ENCODE measurements at regions not wholly inside any gene's neighbourhood (a gene's known extent, or its start where the extent isn't known, plus 50 kb on each side); places are given as distances from the start of the nearest gene placed in this dataset.

GRCh38 chr13:97881556-97881955 is 71.9 kb upstream of the IPO5 start:
- Histone ChIP-seq H3K4me3 (no peak overlapping the region), H3K27ac (ENCODE audit: extremely low read depth, low read depth, low read length) (no peak overlapping the region), H3K9me3 (replicated peaks; ENCODE audit: control insufficient read depth, insufficient read depth, low read depth, low read length) (no peaks in the 10 kb centered on the region), H3K4me2 (ENCODE audit: insufficient read depth, low read length) (no peak overlapping the region), H3K9ac (ENCODE audit: insufficient read depth in 1 of 2, low read depth in 2 of 2, low read length in 2 of 2) (no peak overlapping the region), H3K27me3 (ENCODE audit: control insufficient read depth in 2 of 2, insufficient read depth in 2 of 2, low read length in 2 of 2) (peaks cover 0 to 17% of the 10 kb centered on the region in 2 experiments; a peak in 2 of 5 replicates), H3K9me1 (ENCODE audit: control insufficient read depth, insufficient read depth, low read length) (no peaks in the 10 kb centered on the region), H2AFZ (ENCODE audit: low read depth, low read length) (no peak overlapping the region), H4K20me1 (replicated peaks; ENCODE audit: control insufficient read depth, insufficient read depth, low read length) (no peaks in the 10 kb centered on the region), H3K36me3 (ENCODE audit: control insufficient read depth, insufficient read depth, low read length) (no peaks in the 10 kb centered on the region), H3K79me2 (ENCODE audit: control insufficient read depth, insufficient read depth, low read length) (no peaks in the 10 kb centered on the region), H3K4me1 (replicated peaks in 1 of 2; ENCODE audit: control insufficient read depth in 2 of 2, insufficient read depth in 2 of 2, low read length in 2 of 2) (no peaks in the 10 kb centered on the region)
- POLR2A ChIA-PET, result no interaction called here
- no peak for FAIRE-seq
- in situ Hi-C loops (cut with MboI), result no loop called here
- ATAC-seq, result no peak
- CTCF ChIA-PET (ENCODE audit: low intra/inter-chr PET ratio), result no interaction called here
- BruUV-seq (replicated peaks), result no TSS peak
- 0% methylated on average over 4 of the region's 4 CpGs for WGBS (ENCODE audit: insufficient coverage, low coverage, missing lambda C conversion rate)
- TF ChIP-seq ZSCAN32 (CRISPR knock-in tag; IDR thresholded peaks at IDR 0.05) (no peak), CAMTA2 (CRISPR knock-in tag; conservative IDR thresholded peaks at IDR 0.05) (no peak), E2F3 (CRISPR knock-in tag; IDR thresholded peaks at IDR 0.05) (no peak), PTBP1 (IDR thresholded peaks at IDR 0.05; ENCODE audit: low read depth, low read length) (no peak), ZNF668 (CRISPR knock-in tag; IDR thresholded peaks at IDR 0.05) (no peak), ZKSCAN3 (CRISPR knock-in tag; IDR thresholded peaks at IDR 0.05) (no peak), KLF10 (CRISPR knock-in tag; IDR thresholded peaks at IDR 0.05) (no peak), ZNF140 (CRISPR knock-in tag; IDR thresholded peaks at IDR 0.05) (no peak), SLC30A9 (CRISPR knock-in tag; IDR thresholded peaks at IDR 0.05) (no peak), NFATC3 (IDR thresholded peaks at IDR 0.05) (no peak)
- TF ChIP-seq, protein P1, sequence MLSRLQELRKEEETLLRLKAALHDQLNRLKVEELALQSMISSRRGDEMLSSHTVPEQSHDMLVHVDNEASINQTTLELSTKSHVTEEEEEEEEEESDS (CRISPR knock-in tag; IDR thresholded peaks at IDR 0.05), result no peak
- TF ChIP-seq, protein P2, sequence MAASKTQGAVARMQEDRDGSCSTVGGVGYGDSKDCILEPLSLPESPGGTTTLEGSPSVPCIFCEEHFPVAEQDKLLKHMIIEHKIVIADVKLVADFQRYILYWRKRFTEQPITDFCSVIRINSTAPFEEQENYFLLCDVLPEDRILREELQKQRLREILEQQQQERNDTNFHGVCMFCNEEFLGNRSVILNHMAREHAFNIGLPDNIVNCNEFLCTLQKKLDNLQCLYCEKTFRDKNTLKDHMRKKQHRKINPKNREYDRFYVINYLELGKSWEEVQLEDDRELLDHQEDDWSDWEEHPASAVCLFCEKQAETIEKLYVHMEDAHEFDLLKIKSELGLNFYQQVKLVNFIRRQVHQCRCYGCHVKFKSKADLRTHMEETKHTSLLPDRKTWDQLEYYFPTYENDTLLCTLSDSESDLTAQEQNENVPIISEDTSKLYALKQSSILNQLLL (CRISPR knock-in tag; IDR thresholded peaks at IDR 0.05; ENCODE audit: borderline replicate concordance), result no peak
- intact Hi-C loops (cut with micrococcal nuclease), result no loop called here
- DNase-seq (ENCODE audit: extremely low read depth in 1 of 4, low spot score in 3 of 4), result no peak

Measured in K562 (cell line).